Heart right ventricle (tissue), 16 donors: ENCODE measurements at regions not wholly inside any gene's neighbourhood (a gene's known extent, or its start where the extent isn't known, plus 50 kb on each side); places are given as distances from the start of the nearest gene placed in this dataset.
"Not testable (repeated sequence)": the region's sequence is repeated elsewhere in the genome, so short reads cannot be mapped to it uniquely, and the experiment has no call there.

ENCODE experiments used
- ATAC-seq, 8 donors: fragments of 200-7000 bp; cut with Tn5 transposase; one replicate each; pipeline ENCODE4 v1.9.1; 2020; ENCODE audit warnings: mild to moderate bottlenecking in 8 of 8, moderate library complexity in 8 of 8, moderate number of reproducible peaks in 1 of 8
- DNase-seq, 2 donors: peaks; one replicate each; pipeline ENCODE4 v3.0.0-alpha.2; 2020
- H3K27ac ChIP-seq, 10 donors: fragments of 200-600 bp; sonication (generic) in 2 of 10; one replicate each; pipeline versions ENCODE4 v1.5.0 to v1.8.0; 2020 to 2022; ENCODE audit warnings: mild to moderate bottlenecking in 3 of 10
- H3K27me3 ChIP-seq, 7 donors: fragments of 200-600 bp; one replicate each; pipeline ENCODE4 v1.8.0; 2021 to 2022; ENCODE audit warnings: mild to moderate bottlenecking in 2 of 7
- H3K36me3 ChIP-seq, 9 donors: fragments of 200-600 bp; sonication (generic) in 1 of 9; one replicate each; pipeline versions ENCODE4 v1.5.0 to v1.8.0; 2020 to 2022; ENCODE audit warnings: mild to moderate bottlenecking in 2 of 9
- H3K4me1 ChIP-seq, 9 donors: fragments of 200-600 bp; sonication (generic) in 1 of 9; one replicate each; pipeline versions ENCODE4 v1.5.0 to v1.8.0; 2020 to 2022; ENCODE audit warnings: mild to moderate bottlenecking in 4 of 9
- H3K4me3 ChIP-seq, 10 donors: fragments of 200-600 bp; sonication (generic) in 2 of 10; one replicate each; pipeline versions ENCODE4 v1.5.0 to v1.8.0; 2020 to 2022; ENCODE audit warnings: mild to moderate bottlenecking in 7 of 10, moderate library complexity in 2 of 10
- H3K9me3 ChIP-seq, 11 donors: fragments of 200-600 bp in 10 of 11; sonication (generic) in 2 of 11; one replicate each; pipeline versions ENCODE4 v1.5.0 to v1.8.0; 2013 to 2022; ENCODE audit warnings: mild to moderate bottlenecking in 2 of 11, control low read depth in 1 of 11, moderate library complexity in 1 of 11
- CTCF ChIP-seq, 9 donors: fragments of 200-600 bp; sonication (generic) in 2 of 9; IDR thresholded peaks; one replicate each; pipeline versions ENCODE4 v1.5.0 to v1.8.0; 2021 to 2022; ENCODE audit warnings: antibody characterized with exemption in 9 of 9, mild to moderate bottlenecking in 5 of 9, moderate library complexity in 1 of 9
- WGBS, 2 donors: extraction: QIAGEN DNeasy Blood & Tissue Kit; methylation state at CpG; one replicate each; pipeline ENCODE4 v1.1.7; 2013; ENCODE audit warnings: inconsistent platforms in 1 of 2; 5-methylcytosine and 5-hydroxymethylcytosine counted together
- intact Hi-C, 10 donors: fragments of 100-400 bp; cut with DNase I; formaldehyde crosslinking; loops; one replicate each; pipeline versions ENCODE4 v1.11.1 to v1.14.2; 2022
- donor health status: Arrhythmogenic right ventricular cardiomyopathy.
- donor health status: ischemic (EF 13 %, LVEDD 7.1; RV severe dilation, severe dysfunction).
- donor health status: healthy with polysubstance abuse.
- donor health status: DM: no; HTN: yes; CAD: no.
- donor health status: DM: no; HTN: no; CAD: no.
- donor health status: ischemic (EF 25% LVEDD 6.9; RV normal size, moderate dysfunction).
- donor health status: ischemic (EF 25% LVEDD 5.7; RV mildly dilated, moderate dysfunction).
- donor health status: healthy.
- donor health status: DM: yes; HTN: yes; CAD: no.
- donor health status: Ischemic cardiomyopathy.
- donor health status: ischemic (EF 35%, LVEDD 5.7; RV mildly dilated, moderate dysfunction).
- donor health status: nonischemic (EF 11% LVEDD 7.7; RV severe dilation, severe dysfunction).
- donor health status: DM: yes; HTN: yes; CAD: no.
- donor health status: PGD.
- donor health status: ischemic (EF 29% LVEDD 5.4; RV normal size, mild dysfunction).
- donor health status: nonischemic (EF 23%, LVEDD 6.1; RV moderate dilation, normal function).

- TF ChIP-seq CTCF (IDR thresholded peaks at IDR 0.05), result no peak
- Histone ChIP-seq H3K27ac (no peak overlapping the region), H3K4me3 (no peak overlapping the region), H3K4me1 (peaks cover 0 to 31% (median 8%) of the 10 kb centered on the region in 9 donors), H3K36me3 (no peaks in the 10 kb centered on the region), H3K27me3 (no peaks in the 10 kb centered on the region), H3K9me3 (no peaks in the 10 kb centered on the region)
- WGBS, 2 donors, result 63 to 79% methylated on average over 3 of the region's 3 CpGs
- intact Hi-C loops, result no loop called here
- DNase-seq (no peak), ATAC-seq (no peak)
These were observed 97.6 kb upstream of the FRMD4B start for GRCh38 chr3:69483449-69483848.

DNA sequence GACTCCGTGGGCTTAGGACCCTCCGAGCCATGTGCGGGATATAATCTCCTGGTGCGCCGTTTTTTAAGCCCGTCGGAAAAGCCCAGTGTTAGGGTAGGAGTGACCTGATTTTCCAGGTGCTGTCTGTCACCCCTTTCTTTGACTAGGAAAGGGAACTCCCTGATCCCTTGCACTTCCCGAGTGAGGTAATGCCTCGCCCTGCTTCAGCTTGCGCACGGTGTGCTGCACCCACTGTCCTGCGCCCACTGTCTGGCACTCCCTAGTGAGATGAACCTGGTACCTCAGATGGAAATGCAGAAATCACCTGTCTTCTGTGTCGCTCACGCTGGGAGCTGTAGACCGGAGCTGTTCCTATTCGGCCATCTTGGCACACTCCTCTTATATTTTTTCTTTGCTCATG is 95.1 kb upstream of the FRMD4B start:
- H3K36me3 ChIP-seq, H3K4me3 ChIP-seq, ATAC-seq, DNase-seq, H3K27me3 ChIP-seq, intact Hi-C loops, H3K9me3 ChIP-seq, H3K27ac ChIP-seq: not testable (repeated sequence)
- peaks cover 0 to 31% (median 8%) of the 10 kb centered on the region in 9 donors for H3K4me1 ChIP-seq
- WGBS, 2 donors, result 89 to 94% methylated on average over 16 of the region's 16 CpGs

- no peak for DNase-seq
- Histone ChIP-seq H3K9me3 (no peaks in the 10 kb centered on the region), H3K27me3 (no peaks in the 10 kb centered on the region), H3K4me3 (no peak overlapping the region), H3K36me3 (no peaks in the 10 kb centered on the region), H3K27ac (no peak overlapping the region), H3K4me1 (peaks cover 0 to 8% (median 0%) of the 10 kb centered on the region in 9 donors)
- intact Hi-C loops, result no loop called here
- ATAC-seq, result peak in 1 of 8 donors; percentile 47
- 57 to 59% methylated on average over 1 of the region's 1 CpG for WGBS, 2 donors
- no peak for TF ChIP-seq CTCF (IDR thresholded peaks at IDR 0.05)
These were observed 88.3 kb upstream of the FRMD4B start for GRCh38 chr3:69474186-69474585.

- Histone ChIP-seq H3K4me3 (no peak overlapping the region), H3K27ac (no peak overlapping the region), H3K4me1 (peaks cover 0 to 8% (median 0%) of the 10 kb centered on the region in 9 donors), H3K27me3 (no peaks in the 10 kb centered on the region), H3K36me3 (no peaks in the 10 kb centered on the region), H3K9me3 (no peaks in the 10 kb centered on the region)
- ATAC-seq (no peak), DNase-seq (no peak)
- intact Hi-C loops, result no loop called here
- no peak for TF ChIP-seq CTCF (IDR thresholded peaks at IDR 0.05)
- 93 to 94% methylated on average over 1 of the region's 1 CpG for WGBS, 2 donors
These were observed 86.2 kb upstream of the FRMD4B start for GRCh38 chr3:69472093-69472492.

- H3K36me3 ChIP-seq, result no peaks in the 10 kb centered on the region
- ATAC-seq, result no peak
- peaks cover 0 to 5% (median 0%) of the 10 kb centered on the region in 11 donors for H3K9me3 ChIP-seq
These were observed 77.6 kb upstream of the FRMD4B start for GRCh38 chr3:69463531-69463930.

More at GRCh38 chr3:69463531-69463930, 77.6 kb upstream of the FRMD4B start:
- no peak for DNase-seq
- no peak for TF ChIP-seq CTCF (IDR thresholded peaks at IDR 0.05)
- WGBS, 2 donors, result 92 to 94% methylated on average over 1 of the region's 1 CpG
- Histone ChIP-seq H3K27me3 (no peaks in the 10 kb centered on the region), H3K4me3 (no peak overlapping the region), H3K4me1 (peaks cover 0 to 5% (median 0%) of the 10 kb centered on the region in 9 donors), H3K27ac (no peak overlapping the region)
- intact Hi-C loops, result no loop called here
